ENCODE measurements at regions not wholly inside any gene's neighbourhood (a gene's known extent, or its start where the extent isn't known, plus 50 kb on each side); places are given as distances from the start of the nearest gene placed in this dataset.
"Not testable (repeated sequence)": the region's sequence is repeated elsewhere in the genome, so short reads cannot be mapped to it uniquely, and the experiment has no call there.

DNA sequence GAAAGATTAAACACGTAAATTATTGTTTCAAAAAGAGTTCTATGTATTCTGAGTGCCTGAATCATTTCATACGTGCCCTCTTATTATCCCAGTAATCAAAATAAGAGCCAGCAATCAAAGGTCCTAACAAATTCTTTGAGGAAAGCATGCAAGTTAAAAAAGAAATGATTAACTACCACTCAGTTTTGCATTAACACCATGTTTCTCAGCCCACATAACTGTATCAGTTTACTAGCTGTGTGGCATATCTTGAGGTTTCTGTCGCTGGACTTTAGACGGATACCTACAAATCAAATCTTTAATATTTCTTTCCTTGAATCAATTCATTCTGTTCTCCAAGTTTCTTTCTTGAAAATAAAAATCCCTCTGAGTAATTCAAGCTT, 668.9 kb upstream of the CHAC2 start:
- DNase-seq, result no peak

DNA sequence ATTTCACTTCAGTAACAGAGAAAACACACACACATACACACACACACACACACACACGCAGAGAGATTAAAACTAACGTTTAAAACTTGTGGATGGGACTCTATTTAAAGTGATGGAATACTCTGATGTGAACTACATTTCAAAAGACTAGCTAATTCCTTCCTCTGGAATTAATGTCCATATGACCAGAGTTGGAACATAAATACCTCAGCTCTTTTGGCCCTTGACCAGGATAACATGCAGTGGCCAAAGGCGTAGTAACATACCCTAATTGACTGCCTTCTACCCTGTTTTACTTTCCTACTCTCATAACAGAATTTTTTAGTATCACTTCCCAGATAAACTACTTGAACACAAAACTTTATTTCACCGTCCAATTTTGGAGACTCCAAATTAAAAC, 671.3 kb upstream of the CHAC2 start:
- DNase-seq, result no peak

DNA sequence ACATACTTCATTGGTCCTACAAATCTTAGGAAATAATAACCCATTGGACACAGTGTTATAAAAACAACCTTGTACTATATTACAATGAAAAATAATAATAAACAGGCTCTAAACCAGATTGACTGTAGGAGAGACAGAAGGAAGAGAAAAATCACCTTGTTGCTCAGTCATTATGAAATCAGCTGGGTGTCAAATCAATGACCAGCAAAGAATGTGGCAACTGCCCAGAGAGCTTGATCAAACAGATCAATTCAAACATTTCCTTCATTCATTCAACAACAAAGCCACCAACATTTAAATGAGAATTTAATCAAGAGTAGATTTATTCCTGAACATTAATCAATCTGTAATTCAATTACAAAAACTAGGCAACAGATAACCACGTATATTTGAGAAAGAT, 671.9 kb upstream of the CHAC2 start:
- no peak for DNase-seq

DNA sequence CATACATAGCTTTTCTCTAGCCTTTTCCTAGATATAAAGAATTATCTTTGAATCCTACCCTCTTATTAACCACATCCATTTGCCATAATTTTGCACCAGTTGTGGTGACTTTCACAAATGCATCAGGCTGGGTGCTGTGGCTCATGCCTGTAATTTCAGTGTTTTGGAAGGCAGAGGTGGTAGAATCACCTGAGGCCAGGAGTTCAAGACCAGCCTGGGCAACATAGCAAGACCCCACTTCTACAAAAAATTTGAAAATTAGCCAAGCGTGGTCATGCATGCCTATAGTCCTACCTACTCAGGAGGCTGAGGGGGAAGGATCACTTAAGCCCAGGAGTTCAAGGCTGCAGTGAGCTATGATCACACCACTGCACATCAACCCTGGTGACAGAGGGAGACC, 672.4 kb upstream of the CHAC2 start:
- no peak for DNase-seq

DNA sequence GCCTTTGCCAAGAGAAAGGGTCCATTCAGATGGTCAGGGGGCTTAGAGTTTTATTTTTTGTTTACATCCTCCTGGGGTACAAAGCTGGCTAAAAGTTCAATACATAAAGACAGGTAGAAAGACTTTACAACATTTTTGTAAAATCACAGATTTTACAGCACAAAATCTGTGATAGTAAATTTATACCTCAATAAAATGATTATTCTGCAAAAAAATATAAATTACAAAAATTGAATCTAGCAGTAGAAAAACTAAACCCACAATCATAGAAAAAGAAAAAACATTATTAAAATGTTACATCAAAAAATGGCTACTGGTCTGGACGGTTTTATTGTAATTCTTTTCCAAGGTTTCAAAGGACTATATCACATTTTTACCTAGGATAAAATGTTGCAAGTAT, 674.2 kb upstream of the CHAC2 start:
- no peak for DNase-seq

DNA sequence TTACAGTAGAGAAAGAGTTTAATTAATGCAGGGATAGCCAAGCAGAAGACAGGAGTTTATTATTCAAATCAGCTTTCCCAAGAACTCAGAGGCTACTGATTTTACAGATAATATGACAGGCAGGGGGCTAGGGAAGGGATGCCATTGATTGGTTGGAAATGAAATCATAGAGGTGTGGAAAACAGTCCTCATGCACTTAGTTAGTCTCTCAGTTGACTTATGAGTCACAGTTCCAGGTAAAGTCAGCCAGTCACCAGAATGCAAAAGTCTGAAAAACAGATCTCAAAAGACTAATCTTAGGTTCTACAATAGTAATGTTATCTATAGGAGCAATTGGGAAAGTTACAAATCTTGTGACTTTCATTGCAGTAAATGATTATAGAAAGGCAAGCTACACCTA, 676.4 kb upstream of the CHAC2 start:
- DNase-seq, result no peak

DNA sequence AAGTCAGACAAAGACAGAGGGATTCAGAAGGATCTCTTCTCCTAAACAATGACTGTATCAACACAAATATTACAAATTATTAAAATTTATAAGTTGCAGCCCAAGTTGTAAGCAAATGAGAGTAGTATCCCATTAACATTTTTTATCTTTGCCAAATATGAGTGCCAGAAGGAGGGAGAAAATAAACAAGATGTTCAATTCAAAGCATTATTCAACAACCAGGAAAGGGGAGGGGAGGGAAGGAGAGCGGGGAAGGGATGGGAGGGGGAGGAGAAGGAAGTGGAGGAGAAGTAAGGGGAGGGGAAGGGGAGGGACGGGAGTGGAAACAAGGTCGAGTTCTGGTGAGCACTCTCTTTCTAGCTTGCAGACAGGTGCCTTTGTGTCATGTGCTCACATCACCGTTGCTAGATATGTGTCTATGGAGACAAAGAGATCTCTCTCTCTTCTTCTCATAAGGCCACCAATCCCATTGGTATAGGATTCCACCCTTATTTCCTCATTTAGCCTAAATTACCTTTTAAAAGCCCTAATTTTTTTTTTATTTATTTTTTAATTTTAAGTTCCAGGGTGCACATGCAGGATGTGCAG, 679.6 kb upstream of the CHAC2 start:
- no peak for DNase-seq

DNA sequence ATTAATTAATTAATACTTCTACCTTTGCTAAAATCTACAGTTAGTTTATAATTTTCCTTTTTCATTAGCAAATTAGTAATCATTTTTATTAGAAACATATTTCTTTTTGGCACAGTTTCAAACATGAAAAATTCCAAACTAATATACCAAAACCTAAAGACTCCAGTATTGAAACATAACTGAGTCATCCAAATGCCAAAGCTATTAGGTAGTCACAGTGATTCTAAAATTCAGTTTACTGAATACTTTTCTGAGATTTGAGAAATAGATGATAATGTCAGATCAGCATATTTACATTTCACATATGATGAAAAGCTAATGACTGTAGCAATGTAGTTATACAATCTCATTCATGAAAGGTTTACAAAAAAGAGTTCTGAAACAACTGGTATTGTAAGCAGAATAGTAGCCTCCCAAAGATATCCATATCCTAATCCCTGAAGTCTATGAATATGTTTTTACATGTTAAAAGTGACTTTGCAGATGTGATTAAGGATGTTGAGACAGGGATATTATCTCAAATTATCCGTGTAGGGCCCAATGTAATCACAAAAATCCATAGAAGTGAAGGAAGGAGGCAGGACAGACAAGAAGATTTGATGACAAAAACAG, 680.2 kb upstream of the CHAC2 start:
- no peak for DNase-seq

DNA sequence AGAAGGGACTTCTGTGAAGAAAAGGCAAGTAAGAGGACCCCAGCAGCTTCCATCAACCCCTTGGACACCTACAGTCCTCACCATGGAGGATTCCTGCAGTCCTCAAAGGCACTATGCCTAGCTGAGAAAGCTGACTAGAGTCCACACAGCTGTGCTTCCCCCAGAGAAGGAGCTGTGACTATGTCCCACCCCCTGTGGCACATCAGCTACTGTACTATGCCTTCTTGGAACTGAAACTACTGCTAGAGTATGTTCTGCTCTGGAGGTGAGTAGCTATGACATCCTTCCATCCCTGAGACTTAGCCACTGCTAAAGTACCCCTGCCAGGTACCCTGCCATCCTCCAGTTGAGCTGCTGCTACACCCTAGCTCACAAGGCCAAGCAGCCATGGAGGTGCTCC, 690.2 kb upstream of the CHAC2 start:
- DNase-seq, result no peak

DNA sequence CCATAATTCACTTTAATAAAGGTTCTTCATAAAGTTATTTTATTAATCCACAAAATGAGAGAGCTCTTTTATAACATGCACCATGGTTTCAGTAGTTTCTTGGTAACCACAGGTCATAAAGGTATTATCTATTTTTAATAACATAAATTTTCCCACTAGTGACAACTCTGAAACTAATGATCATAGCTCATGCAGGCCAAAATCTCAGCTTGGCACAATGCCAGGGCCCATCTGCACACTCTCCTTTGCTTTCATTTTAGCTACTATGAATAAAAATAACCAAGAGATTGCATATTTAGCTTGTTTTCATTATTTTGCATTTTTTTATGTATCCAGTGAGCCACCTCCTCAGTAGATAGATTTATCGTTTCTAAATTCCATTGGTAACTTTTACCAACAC, 691.8 kb upstream of the CHAC2 start:
- DNase-seq, result peak; percentile 31

DNA sequence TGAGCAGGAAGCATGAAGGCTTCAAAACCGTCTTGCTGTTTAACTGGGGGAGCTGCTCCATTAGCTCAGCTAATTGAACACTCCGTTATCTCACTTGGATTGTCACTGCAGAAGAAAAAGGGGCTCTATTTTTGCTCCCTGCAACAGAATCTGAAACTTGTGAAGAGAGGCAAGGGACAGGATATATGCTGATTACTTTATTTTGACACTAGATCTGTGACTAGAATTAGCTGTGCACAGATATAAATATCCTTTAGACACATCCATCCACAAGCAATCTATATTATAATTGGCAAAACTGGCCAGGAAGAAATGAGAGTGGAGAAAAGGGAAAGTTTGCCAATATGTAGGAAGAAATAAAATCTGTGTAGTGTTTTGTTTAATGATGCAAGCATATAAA, 700.1 kb upstream of the CHAC2 start:
- no peak for DNase-seq

DNA sequence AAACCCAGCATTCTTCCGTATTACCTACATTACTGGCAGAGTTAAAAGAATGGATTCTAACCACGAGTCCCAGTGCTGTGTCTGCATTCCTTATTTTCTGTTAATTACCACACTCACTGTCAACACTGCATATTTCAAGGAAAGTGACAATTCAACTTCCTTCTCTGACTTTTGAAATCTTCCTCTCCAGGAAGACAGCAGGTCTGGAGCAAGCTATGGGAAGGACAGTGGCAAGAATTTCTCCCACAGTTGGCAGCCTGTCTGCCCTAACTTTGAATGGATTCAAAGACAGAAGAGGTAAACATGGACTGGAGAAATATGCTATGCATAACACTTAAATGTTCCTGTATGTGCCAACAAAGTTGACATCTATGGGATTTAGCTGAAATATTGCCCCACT, 700.5 kb upstream of the CHAC2 start:
- no peak for DNase-seq

DNA sequence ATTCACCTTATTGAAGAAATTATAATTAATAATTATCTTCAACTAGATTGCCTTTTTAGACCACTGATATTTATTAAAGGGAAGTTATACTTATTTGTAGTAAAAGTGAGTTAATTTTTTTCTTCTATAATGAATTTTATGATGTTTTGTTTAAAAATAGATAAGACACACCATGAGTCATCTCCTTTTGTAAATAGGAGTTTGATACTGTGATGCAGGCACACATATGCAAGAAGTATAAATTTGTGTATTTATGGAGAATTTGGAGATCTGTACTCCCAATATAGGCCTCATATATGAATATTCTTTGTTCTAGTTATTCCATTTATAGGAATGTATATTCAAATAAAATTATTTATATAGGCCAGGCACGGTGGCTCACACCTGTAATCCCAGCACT, 703.5 kb upstream of the CHAC2 start:
- DNase-seq, result no peak

DNA sequence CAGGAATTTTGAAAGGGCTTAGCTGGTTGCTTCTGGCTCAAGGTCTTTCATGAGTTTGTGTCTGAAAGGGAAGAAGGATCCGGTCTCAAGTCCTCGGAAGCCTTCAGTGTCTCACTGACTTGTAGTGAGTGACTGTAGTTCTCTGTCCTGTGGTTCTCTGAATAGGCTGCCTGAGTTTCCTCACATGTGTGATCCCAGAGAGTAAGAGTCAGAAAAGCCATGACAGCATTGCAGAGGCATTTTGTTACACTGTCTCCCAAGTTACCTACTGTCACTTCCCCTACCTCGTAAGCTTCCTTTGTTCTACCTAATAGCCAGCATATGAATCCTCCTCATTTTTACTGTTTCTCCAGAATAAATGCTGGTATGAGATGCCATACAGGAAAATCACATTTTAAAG, 709.1 kb upstream of the CHAC2 start:
- DNase-seq, result no peak

DNA sequence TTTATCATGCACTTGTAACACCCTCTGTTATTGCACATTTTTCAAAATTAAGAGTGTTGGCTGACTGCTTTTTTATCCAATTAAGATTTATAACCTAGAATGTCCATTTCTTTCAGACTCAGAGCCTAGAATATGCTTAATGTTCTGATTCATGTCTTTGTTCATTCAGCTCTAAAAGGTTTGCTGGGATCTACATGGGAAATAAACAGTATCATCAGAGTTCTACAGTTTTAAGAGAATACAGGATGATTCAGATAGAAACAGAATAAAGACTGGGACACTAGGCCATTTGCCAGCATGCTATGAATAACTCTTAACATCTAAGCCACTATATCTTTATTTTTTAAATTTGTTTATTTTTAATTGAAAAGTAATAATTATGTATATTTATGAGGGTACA, 713.7 kb upstream of the CHAC2 start:
- no peak for DNase-seq

DNA sequence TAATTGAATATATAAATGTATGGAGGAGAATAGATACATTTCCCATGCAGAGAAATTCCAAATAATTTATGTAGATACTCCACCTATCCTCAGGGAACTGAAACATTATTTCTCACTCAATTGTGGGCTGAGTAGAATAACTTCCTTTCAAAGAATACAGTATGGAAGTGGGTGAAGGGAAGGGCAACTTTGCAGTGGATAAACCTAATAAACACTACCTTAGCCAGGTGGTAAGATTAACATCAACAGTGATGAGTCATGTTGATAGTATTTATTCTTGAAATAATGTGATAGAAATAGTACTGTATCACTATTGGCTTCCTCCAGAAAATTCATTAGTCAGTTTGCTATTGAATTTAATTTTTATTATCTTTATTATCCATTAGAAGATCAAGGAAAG, 716.4 kb upstream of the CHAC2 start:
- DNase-seq, result no peak

DNA sequence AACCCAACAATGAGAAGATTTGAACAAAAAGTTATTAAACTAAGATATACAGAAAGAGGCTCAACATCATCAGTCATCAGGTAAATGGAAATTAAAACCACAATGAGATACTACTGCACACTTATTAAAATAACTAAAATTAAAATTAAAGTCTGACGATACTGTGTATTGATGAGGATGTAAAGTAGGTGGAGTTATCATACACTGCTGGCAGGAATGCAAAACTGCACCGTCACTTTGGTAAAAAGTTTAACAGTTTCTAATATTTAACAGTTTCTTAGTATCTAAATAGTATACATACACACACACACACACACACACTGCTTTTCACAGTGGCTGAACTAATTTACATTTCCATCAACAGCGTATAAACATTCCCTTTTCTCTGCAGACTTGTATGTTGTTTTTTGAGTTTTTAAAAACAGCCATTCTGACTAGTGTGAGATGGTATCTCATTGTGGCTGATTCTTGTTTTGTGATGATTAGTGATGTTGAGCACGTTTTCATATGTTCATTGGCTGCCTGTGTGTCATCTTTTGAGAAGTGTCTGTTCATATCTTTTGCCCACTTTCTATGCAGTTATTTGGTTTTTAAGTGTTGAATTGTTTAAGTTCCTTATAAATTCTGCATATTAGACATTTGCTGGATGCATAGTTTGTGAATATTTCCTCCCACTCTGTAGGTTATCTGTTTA, 726.9 kb upstream of the CHAC2 start:
- DNase-seq, result no peak

DNA sequence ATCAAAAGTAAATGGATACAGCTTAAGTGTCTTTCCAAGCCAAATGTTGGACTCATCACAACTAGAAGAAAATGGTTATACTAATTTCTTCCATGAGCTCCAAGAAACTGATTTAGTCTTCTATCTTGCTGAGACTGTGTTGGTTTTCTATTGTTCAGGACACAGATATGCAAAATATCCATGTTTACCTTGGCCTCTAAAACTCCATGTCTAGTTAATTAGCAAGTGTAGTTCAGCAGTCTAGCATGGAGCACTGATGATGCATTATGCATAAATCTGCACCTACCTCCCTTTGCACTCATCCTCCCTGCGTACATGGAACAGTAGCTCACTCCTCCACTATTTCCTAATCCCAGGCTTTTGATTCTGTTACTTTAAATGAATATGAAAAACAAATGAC, 731.4 kb upstream of the CHAC2 start:
- DNase-seq, result no peak

DNA sequence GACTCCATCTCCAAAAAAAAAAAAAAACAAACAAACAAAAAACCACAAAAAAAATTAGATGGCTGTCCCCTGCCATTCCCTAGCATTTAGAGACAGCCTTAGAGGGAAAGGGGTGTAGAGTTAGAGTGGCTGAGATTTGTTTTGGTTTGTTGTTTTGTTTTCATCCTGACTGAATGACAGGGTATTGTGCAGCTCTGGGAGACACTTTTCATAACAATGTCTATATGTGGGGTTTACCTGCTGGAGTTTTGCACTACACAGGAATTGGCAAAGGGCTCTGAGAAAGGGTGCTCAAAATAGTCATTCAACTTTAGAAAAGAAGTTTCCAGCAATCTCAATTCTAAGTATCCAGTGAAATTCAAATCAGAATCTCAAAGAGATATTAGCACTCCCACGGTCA, 732.5 kb upstream of the CHAC2 start:
- DNase-seq, result no peak

DNA sequence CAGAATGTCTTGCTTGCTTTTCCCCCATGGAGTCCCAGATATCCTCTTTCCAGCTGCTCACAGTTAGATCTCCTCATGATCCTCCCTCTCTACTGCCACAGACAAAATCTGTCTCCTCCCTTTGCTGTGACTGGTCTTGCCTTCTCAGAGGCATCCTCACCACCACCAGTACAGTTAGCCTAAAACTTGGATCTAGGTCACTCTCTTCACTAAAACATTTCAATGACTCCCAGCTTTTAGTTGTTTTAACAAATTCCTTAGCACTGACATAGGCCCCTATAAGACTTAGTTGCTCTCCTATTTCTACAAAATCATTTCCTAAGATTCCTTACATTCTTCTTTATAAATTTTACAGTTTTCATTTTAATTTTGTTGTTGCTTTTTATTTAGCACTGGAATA, 734.2 kb upstream of the CHAC2 start:
- no peak for DNase-seq

DNA sequence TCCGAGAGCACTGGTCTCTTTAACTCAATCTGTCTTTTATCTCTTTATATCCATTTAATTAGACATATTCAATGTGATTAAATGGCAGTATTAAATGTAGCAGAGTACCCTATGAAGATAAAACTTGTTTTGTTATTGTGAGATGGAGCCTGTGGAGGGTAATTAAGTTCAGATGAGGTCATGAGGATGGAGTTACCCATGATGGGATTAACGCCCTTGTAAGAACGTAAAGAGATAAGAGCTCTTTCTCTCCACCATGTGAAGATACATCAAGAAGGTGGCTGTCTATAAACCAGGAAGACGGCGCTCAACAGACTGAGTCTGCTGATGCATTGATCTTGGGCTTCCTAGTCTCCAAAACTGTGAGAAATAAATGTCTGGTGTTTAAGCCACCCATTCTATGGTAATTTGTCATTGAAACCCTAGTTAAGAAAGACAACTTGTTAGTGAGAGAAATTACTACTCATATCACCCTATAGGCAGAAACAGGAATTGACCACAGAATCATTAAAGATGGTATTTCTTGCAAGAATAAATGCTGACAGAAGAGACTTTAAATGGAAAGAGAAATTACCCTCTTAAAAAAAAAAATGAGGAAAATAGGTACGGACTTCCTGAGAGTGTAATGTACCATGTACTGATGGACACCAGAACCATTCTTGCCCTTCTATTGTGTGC, 738.7 kb upstream of the CHAC2 start:
- DNase-seq, result no peak

DNA sequence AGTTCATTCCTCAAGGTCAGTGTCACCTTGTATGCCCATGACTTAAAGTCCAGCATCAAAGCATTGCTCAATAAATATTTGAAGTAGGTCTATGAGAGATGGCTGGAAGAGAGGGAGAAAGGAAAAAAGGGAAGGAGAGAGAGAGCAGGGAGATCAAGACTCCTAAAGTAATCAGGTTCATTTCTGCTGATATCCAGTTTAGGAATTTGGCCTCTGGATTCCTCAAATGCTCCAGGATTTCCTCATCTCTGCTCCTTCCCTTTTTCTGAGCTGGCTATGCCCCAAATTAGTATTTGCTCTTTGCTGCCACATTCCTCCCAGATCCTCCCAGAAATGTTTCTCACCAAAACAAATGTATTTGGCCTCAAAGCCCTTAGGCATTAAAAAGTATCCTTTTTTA, 739.4 kb upstream of the CHAC2 start:
- peak; percentile 6 for DNase-seq

DNA sequence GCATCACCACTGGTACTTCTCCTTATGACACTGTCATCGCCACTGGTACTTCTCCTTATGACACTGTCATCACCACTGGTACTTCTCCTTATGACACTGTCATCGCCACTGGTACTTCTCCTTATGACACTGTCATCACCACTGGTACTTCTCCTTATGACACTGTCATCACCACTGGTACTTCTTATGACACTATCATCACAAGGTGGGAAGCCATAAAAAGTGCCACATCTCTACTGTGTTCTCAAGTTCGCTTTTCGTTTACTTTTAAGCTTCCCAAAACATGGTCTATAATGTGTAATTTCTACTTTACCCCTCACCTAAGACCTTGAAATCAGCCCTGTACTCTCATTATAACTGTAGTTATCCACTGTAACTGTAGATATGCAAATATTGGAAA, 745.4 kb upstream of the CHAC2 start:
- not testable (repeated sequence) for DNase-seq

DNA sequence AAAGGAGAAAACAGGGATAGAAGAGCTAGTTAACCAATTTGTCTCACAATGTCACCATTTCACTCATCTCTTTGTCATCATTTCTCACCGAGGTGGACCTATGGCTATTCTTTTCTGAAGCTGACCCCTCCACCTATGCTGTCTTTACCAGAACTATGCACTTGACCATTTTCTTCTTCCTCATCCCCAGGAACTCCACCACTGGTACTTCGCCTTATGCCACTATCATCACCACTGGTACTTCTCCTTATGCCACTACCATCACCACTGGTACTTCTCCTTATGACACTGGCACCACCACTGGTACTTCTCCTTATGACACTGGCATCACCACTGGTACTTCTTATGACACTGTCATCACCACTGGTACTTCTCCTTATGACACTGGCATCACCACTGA, 745.8 kb upstream of the CHAC2 start:
- no peak for DNase-seq
